NT2/D1 (cell line): ENCODE measurements at regions not wholly inside any gene's neighbourhood (a gene's known extent, or its start where the extent isn't known, plus 50 kb on each side); places are given as distances from the start of the nearest gene placed in this dataset.

Experiments
- DNase-seq: peaks from one replicate; pipeline ENCODE4 v3.0.0-alpha.2; 2011; ENCODE audit warnings: low read depth, low spot score
- H3K27me3 ChIP-seq: 2 replicates; pipeline ENCODE4 v1.6.0; 2011; ENCODE audit warnings: mild to moderate bottlenecking; ENCODE audit not compliant: insufficient read length, insufficient read depth
- H3K36me3 ChIP-seq: 2 replicates; pipeline ENCODE4 v1.6.1; 2011; ENCODE audit warnings: mild to moderate bottlenecking, low read length, mixed read lengths; ENCODE audit not compliant: insufficient read depth, insufficient read length
- H3K4me1 ChIP-seq: 2 replicates; pipeline ENCODE4 v1.5.1; 2011; ENCODE audit not compliant: insufficient read depth, insufficient read length
- H3K4me3 ChIP-seq: 2 replicates; pipeline ENCODE4 v1.5.1; 2011; ENCODE audit warnings: low read depth; ENCODE audit not compliant: insufficient read length
- H3K9ac ChIP-seq: 2 replicates; pipeline ENCODE4 v1.6.0; 2011; ENCODE audit warnings: low read depth; ENCODE audit not compliant: insufficient read length
- H3K9me3 ChIP-seq: 2 replicates; pipeline ENCODE4 v1.5.1; 2011; ENCODE audit warnings: mild to moderate bottlenecking, low read length; ENCODE audit not compliant: insufficient read depth
- SUZ12 ChIP-seq: IDR thresholded peaks from 2 replicates; pipeline ENCODE4 v1.6.1; 2011; ENCODE audit not compliant: insufficient read length, insufficient read depth; ENCODE audit errors: extremely low read depth
- YY1 ChIP-seq: IDR thresholded peaks from 2 replicates; pipeline ENCODE4 v1.6.1; 2011; ENCODE audit not compliant: insufficient read length, insufficient read depth
- ZNF274 ChIP-seq: IDR thresholded peaks from 2 replicates; pipeline ENCODE4 v1.6.1; 2011; ENCODE audit warnings: mild to moderate bottlenecking, low read depth, low read length

DNA sequence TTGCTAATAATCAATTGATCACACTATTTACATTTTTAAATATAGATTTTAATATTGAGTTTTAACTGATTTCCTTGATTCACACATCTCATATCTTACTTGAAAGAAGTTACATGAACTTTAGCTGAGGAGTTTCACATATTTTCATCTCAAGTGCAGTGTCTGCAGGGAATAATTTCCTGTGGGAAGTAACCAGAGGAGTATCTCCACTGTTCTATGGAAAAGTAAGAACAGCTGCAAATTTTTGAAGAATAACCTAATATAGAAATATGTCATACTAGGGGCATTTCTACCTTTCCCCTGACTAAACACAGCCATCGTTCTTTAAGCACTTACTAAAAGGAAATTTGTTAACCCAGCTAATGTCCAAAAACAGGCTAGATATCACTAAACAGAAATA lies 546.4 kb downstream of the EFNA5 start:
- Histone ChIP-seq H3K36me3 (no peaks in the 10 kb centered on the region), H3K9me3 (no peaks in the 10 kb centered on the region), H3K4me1 (no peaks in the 10 kb centered on the region), H3K9ac (no peak overlapping the region), H3K4me3 (no peak overlapping the region), H3K27me3 (no peaks in the 10 kb centered on the region)
- no peak for TF ChIP-seq SUZ12
- no peak for TF ChIP-seq ZNF274
- TF ChIP-seq YY1 = no peak
- no peak for DNase-seq

DNA sequence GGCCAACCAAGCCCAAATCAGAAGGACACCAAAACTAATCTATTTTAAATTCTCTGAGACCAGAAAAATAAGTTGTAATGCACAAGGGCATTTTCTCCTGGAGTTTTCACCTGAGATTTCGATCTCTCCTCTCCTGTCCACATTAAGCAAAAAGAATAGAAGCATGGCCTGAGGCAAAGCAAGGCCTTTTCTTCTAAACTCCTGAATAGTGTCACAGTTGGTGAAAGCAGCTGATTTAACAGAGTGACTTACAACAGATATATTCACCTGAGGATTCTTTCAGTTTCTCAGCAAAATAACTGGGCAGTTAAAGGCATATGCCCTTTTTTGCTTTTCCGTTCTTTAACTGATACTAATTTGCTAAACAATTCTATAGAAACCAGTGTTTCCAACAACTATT lies 547.7 kb downstream of the EFNA5 start:
- H3K9ac ChIP-seq = no peak overlapping the region
- H3K27me3 ChIP-seq = no peaks in the 10 kb centered on the region
- no peak overlapping the region for H3K4me3 ChIP-seq
- DNase-seq = no peak
- TF ChIP-seq SUZ12 (no peak), YY1 (no peak), ZNF274 (no peak)
- H3K4me1 ChIP-seq = no peaks in the 10 kb centered on the region
- H3K36me3 ChIP-seq = no peaks in the 10 kb centered on the region
- H3K9me3 ChIP-seq = no peaks in the 10 kb centered on the region

DNA sequence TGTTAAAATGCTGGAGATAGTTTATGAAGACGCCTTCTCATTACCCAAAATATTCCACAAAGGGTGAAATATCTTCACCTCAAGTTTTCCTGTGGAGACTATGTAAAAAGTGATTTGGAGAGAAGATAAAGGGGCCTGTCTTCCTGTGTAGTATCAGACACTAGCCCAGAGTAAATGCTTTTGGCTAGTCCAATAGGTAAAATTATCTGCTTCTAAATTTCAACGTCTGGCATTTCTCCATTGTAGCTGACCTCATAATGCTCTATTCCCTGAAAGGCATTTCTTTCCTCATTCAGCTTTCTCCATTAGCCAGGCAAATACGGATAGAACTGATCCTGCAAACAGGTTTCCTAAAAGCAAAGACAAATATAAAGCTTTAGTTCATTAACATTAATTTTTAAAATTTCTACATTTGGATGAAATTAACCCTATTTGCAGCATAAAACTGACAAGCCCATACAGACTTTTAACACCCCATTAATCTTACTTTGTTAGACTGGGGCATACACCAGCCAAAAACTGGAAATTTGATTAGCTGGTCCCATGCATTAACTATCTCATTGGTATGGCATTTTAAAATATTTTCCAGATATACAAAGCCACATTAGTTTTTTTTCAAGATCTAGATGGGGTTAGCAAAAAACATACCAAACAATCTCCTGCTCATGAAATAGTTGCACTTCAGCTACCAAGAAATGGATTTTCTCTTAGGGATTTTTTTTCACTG lies 548.8 kb downstream of the EFNA5 start:
- H3K27me3 ChIP-seq = no peaks in the 10 kb centered on the region
- no peak overlapping the region for H3K4me3 ChIP-seq
- no peak overlapping the region for H3K9ac ChIP-seq
- H3K4me1 ChIP-seq = no peaks in the 10 kb centered on the region
- H3K9me3 ChIP-seq = no peaks in the 10 kb centered on the region
- no peak for DNase-seq
- TF ChIP-seq YY1 = no peak
- TF ChIP-seq ZNF274 = no peak
- TF ChIP-seq SUZ12 = no peak
- no peaks in the 10 kb centered on the region for H3K36me3 ChIP-seq

DNA sequence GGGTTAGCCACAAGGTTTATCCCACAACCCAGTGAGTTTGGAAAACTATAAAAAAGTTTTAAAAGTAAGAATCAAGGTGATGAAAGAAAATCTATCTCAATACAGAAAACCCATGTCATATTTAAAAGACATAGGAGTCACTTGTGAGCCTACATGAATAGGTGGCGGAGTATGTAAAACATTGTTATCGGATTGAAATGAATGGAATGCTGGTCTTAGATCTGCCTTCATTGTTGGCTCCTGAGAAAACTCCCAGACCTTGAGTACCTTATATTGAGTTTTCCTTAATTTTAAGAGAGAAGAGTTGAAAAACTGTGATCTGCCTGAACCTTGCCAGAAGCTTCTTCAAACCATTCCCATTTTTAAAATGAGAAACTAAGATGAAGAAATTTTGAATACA lies 551.1 kb downstream of the EFNA5 start:
- no peak for DNase-seq
- H3K4me1 ChIP-seq = no peaks in the 10 kb centered on the region

DNA sequence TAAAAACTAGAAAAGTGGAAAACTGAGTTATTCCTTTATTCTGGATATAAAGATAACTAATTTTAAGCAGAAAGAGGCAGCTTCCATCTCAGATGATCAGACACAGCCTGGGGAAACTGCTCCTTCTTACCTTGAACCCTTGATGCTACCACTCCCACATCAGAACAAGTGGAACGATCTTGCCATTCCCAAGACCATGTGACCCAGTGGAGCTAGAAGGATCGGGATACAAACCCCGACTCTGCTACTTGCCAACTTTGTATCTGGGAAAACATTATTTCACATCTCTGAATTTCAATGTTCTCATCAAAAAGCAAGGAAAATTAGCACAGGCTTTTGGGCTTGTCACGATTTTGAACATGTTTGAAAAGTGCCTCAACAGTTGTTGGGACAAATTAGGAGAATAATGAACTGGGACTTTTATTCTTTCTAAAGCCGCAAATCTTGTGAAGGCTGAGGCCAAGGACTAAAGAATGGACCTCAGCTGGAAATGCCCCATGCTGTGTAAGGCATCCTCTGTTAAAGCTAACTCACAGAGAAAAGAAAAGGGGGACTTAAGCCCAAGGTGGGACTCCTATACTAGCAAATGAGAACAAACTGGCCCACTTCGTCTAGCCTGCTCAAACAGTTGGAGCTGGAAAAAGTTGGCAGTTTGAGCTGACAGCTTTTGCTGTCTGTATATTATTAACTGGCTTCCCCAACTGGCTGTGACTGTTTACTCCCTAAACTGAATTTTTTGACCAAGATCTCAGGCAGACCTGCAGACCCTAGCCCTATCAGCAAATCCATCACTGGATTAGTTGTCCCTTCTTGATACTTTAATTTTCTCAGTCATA lies 552.3 kb downstream of the EFNA5 start:
- no peak for DNase-seq
- Histone ChIP-seq H3K27me3 (no peaks in the 10 kb centered on the region), H3K9me3 (no peaks in the 10 kb centered on the region), H3K9ac (no peak overlapping the region), H3K4me1 (no peaks in the 10 kb centered on the region), H3K36me3 (no peaks in the 10 kb centered on the region), H3K4me3 (no peak overlapping the region)
- no peak for TF ChIP-seq YY1
- no peak for TF ChIP-seq ZNF274
- no peak for TF ChIP-seq SUZ12

More for the DNA sequence above, 551.1 kb downstream of the EFNA5 start:
- no peak overlapping the region for H3K4me3 ChIP-seq
- no peaks in the 10 kb centered on the region for H3K36me3 ChIP-seq
- H3K9me3 ChIP-seq = no peaks in the 10 kb centered on the region
- TF ChIP-seq YY1 = no peak
- no peak for TF ChIP-seq SUZ12
- TF ChIP-seq ZNF274 = no peak
- no peak overlapping the region for H3K9ac ChIP-seq
- no peaks in the 10 kb centered on the region for H3K27me3 ChIP-seq

DNA sequence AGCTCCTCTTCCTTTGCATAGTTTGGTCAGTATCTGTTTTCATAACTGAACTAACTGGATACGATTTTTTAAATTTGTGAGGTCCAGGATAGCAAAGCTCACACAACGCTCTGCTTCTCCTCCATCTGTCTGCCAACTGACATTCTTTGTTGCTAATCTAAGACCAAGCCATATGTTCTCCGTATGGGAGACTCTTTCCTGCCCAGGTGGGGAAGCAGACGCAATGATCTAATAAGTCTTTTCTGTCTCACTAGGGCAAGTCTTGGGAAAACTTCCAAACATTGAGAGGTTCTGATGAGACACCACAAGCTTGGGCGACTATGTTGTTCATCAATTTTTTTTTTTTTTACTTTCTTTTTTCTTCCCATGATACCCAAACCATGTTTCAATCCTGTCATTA lies 558.5 kb downstream of the EFNA5 start:
- DNase-seq = no peak
- H3K36me3 ChIP-seq = no peaks in the 10 kb centered on the region
- H3K4me3 ChIP-seq = no peak overlapping the region
- no peaks in the 10 kb centered on the region for H3K9me3 ChIP-seq
- H3K9ac ChIP-seq = no peak overlapping the region
- no peaks in the 10 kb centered on the region for H3K27me3 ChIP-seq
- TF ChIP-seq SUZ12 (no peak), ZNF274 (no peak), YY1 (no peak)
- no peaks in the 10 kb centered on the region for H3K4me1 ChIP-seq
